Fibroblast of mammary gland (primary cell): ENCODE measurements at regions not wholly inside any gene's neighbourhood (a gene's known extent, or its start where the extent isn't known, plus 50 kb on each side); places are given as distances from the start of the nearest gene placed in this dataset.
A peak's percentile ranks its signal among the peaks of the same experiment; 100 is the strongest.

Experiments
- DNase-seq: peaks from one replicate; pipeline ENCODE4 v3.0.0-alpha.2; 2010; ENCODE audit warnings: low read depth
- H3K4me3 ChIP-seq: 2 replicates; pipeline ENCODE4 v1.5.1; 2011; ENCODE audit warnings: low read depth, mild to moderate bottlenecking, low read length, moderate library complexity; ENCODE audit not compliant: control insufficient read depth
- CTCF ChIP-seq: conservative IDR thresholded peaks from 2 replicates; pipeline ENCODE4 v1.5.1; 2011; ENCODE audit warnings: low read depth, low read length, inconsistent platforms; ENCODE audit not compliant: control insufficient read depth, insufficient read depth

GRCh38 chr13:59514316-59514715, 649.4 kb downstream of the DIAPH3 start:
- H3K4me3 ChIP-seq: no peak overlapping the region
- no peak for TF ChIP-seq CTCF

GRCh38 chr13:59519819-59520218, 643.9 kb downstream of the DIAPH3 start:
- DNase-seq: peak; percentile 4
- TF ChIP-seq CTCF: no peak
- no peak overlapping the region for H3K4me3 ChIP-seq

More at GRCh38 chr13:59514316-59514715, 649.4 kb downstream of the DIAPH3 start:
- DNase-seq: no peak

GRCh38 chr13:59521549-59521948, 642.2 kb downstream of the DIAPH3 start:
- H3K4me3 ChIP-seq: no peak overlapping the region
- no peak for DNase-seq
- TF ChIP-seq CTCF: no peak

- no peak for DNase-seq
- no peak for TF ChIP-seq CTCF
- H3K4me3 ChIP-seq: no peak overlapping the region
These were observed 641.1 kb downstream of the DIAPH3 start for GRCh38 chr13:59522652-59523051.

GRCh38 chr13:59527500-59527899, 636.2 kb downstream of the DIAPH3 start:
- DNase-seq: no peak
- no peak overlapping the region for H3K4me3 ChIP-seq
- no peak for TF ChIP-seq CTCF

- DNase-seq: peak; percentile 45
- TF ChIP-seq CTCF: no peak
- H3K4me3 ChIP-seq: no peak overlapping the region
These were observed 632.1 kb downstream of the DIAPH3 start for GRCh38 chr13:59531571-59532091.

- no peak for TF ChIP-seq CTCF
- no peak overlapping the region for H3K4me3 ChIP-seq
- no peak for DNase-seq
These were observed 631.3 kb downstream of the DIAPH3 start for GRCh38 chr13:59532405-59532804.
